Fibroblast of the conjunctiva (primary cell): ENCODE measurements at regions not wholly inside any gene's neighbourhood (a gene's known extent, or its start where the extent isn't known, plus 50 kb on each side); places are given as distances from the start of the nearest gene placed in this dataset.

Experiments
- DNase-seq: peaks from one replicate; pipeline ENCODE4 v3.0.0-alpha.2; 2010; ENCODE audit warnings: low read depth

- no peak for DNase-seq
Measured at GRCh38 chr2:147550995-147551731, 293.7 kb upstream of the ACVR2A start.

- DNase-seq: no peak
Measured at GRCh38 chr2:147549054-147549453, 295.8 kb upstream of the ACVR2A start.

GRCh38 chr2:147548451-147548850 is 296.4 kb upstream of the ACVR2A start:
- no peak for DNase-seq

- DNase-seq: no peak
Measured at GRCh38 chr2:147547440-147547839, 297.4 kb upstream of the ACVR2A start.

GRCh38 chr2:147546109-147546508 is 298.7 kb upstream of the ACVR2A start:
- DNase-seq: no peak

- no peak for DNase-seq
Measured at GRCh38 chr2:147543056-147543455, 301.8 kb upstream of the ACVR2A start.

- DNase-seq: no peak
Measured at GRCh38 chr2:147542351-147542750, 302.5 kb upstream of the ACVR2A start.

GRCh38 chr2:147541314-147541713 is 303.5 kb upstream of the ACVR2A start:
- no peak for DNase-seq

- no peak for DNase-seq
Measured at GRCh38 chr2:147538821-147539220, 306.0 kb upstream of the ACVR2A start.

GRCh38 chr2:147538088-147538487 is 306.7 kb upstream of the ACVR2A start:
- DNase-seq: peak; percentile 2

GRCh38 chr2:147531269-147531668 is 313.6 kb upstream of the ACVR2A start:
- no peak for DNase-seq

GRCh38 chr2:147530033-147530432 is 314.8 kb upstream of the ACVR2A start:
- DNase-seq: no peak

- DNase-seq: no peak
Measured at GRCh38 chr2:147525819-147526489, 318.9 kb upstream of the ACVR2A start.

- DNase-seq: no peak
Measured at GRCh38 chr2:147524912-147525311, 319.9 kb upstream of the ACVR2A start.

- no peak for DNase-seq
Measured at GRCh38 chr2:147523415-147523814, 321.4 kb upstream of the ACVR2A start.

GRCh38 chr2:147521936-147522335 is 322.9 kb upstream of the ACVR2A start:
- DNase-seq: no peak

- DNase-seq: no peak
Measured at GRCh38 chr2:147520817-147521216, 324.0 kb upstream of the ACVR2A start.

- DNase-seq: no peak
Measured at GRCh38 chr2:147519178-147519577, 325.7 kb upstream of the ACVR2A start.

- DNase-seq: no peak
Measured at GRCh38 chr2:147515213-147515612, 329.6 kb upstream of the ACVR2A start.

GRCh38 chr2:147512206-147512605 is 332.6 kb upstream of the ACVR2A start:
- DNase-seq: no peak

GRCh38 chr2:147511491-147511948 is 333.3 kb upstream of the ACVR2A start:
- DNase-seq: peak; percentile 16

- no peak for DNase-seq
Measured at GRCh38 chr2:147509821-147510220, 335.0 kb upstream of the ACVR2A start.

GRCh38 chr2:147506889-147507288 is 337.9 kb upstream of the ACVR2A start:
- no peak for DNase-seq
